GM12878 (cell line): ENCODE measurements at regions not wholly inside any gene's neighbourhood (a gene's known extent, or its start where the extent isn't known, plus 50 kb on each side); places are given as distances from the start of the nearest gene placed in this dataset.

Experiments
- SIX5 ChIP-seq: IDR thresholded peaks from 2 replicates; pipeline ENCODE4 v1.6.1; 2011; ENCODE audit warnings: mild to moderate bottlenecking, low read depth, low read length, moderate library complexity; ENCODE audit not compliant: severe bottlenecking
- TARDBP ChIP-seq: IDR thresholded peaks from 2 replicates; pipeline ENCODE4 v1.6.1; 2016; ENCODE audit warnings: borderline replicate concordance
- TCF3 ChIP-seq: IDR thresholded peaks from 2 replicates; pipeline ENCODE4 v1.6.1; 2012; ENCODE audit warnings: low read depth, mild to moderate bottlenecking, low read length, borderline replicate concordance; ENCODE audit not compliant: insufficient read depth
- ZNF384 ChIP-seq: IDR thresholded peaks from 2 replicates; pipeline ENCODE4 v1.6.1; 2012; ENCODE audit warnings: low read depth, mild to moderate bottlenecking, low read length, improper control_type of control experiment, borderline replicate concordance
- ZSCAN29 ChIP-seq: fragments of 450-650 bp; IDR thresholded peaks from 2 replicates; pipeline ENCODE4 v1.6.1; 2017; ENCODE audit warnings: mild to moderate bottlenecking, moderate library complexity
- TF ChIP-seq, protein P1 (sequence below), 3 experiments: IDR thresholded peaks in 2 of 3; conservative IDR thresholded peaks in 1 of 3; 2 replicates each; pipeline ENCODE4 v1.5.1; 2011; ENCODE audit warnings: low read depth in 3 of 3, low read length in 3 of 3, mild to moderate bottlenecking in 3 of 3, control low read depth in 2 of 3, moderate library complexity in 2 of 3, inconsistent platforms in 1 of 3, mixed read lengths in 1 of 3; ENCODE audit not compliant: control insufficient read depth in 2 of 3, insufficient read depth in 1 of 3; ENCODE audit errors: extremely low read depth in 1 of 3

DNA sequence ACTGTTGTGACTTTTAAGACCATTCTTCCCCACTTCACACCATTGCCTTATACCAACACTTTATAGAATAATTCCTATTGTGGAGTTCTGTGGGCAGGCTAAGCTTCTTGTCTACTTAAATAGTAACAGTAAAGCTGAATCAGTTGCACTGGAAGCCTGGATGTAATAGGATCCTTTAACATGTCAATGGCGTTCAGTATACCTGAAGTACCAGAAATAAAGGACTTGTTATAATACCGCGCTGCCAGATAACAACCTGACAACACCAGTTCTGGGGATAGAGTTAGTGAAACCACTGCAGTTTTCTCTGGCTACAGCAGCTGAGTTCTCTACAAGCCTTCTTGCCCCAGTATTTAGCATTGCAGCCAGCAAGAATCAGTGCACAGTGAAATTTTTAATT, 52.0 kb upstream of the TNFRSF19 start (continued):
- TF ChIP-seq ZNF384 (no peak), ZSCAN29 (no peak), TCF3 (no peak), SIX5 (no peak), TARDBP (no peak)
- TF ChIP-seq, protein P1, sequence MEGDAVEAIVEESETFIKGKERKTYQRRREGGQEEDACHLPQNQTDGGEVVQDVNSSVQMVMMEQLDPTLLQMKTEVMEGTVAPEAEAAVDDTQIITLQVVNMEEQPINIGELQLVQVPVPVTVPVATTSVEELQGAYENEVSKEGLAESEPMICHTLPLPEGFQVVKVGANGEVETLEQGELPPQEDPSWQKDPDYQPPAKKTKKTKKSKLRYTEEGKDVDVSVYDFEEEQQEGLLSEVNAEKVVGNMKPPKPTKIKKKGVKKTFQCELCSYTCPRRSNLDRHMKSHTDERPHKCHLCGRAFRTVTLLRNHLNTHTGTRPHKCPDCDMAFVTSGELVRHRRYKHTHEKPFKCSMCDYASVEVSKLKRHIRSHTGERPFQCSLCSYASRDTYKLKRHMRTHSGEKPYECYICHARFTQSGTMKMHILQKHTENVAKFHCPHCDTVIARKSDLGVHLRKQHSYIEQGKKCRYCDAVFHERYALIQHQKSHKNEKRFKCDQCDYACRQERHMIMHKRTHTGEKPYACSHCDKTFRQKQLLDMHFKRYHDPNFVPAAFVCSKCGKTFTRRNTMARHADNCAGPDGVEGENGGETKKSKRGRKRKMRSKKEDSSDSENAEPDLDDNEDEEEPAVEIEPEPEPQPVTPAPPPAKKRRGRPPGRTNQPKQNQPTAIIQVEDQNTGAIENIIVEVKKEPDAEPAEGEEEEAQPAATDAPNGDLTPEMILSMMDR (IDR thresholded peaks at IDR 0.05 in 2 of 3, conservative IDR thresholded peaks at IDR 0.05 in 1 of 3; ENCODE audit: control insufficient read depth in 2 of 3, extremely low read depth in 1 of 3, insufficient read depth in 1 of 3, low read depth in 3 of 3, low read length in 3 of 3), result no peak
